ENCODE measurements at regions not wholly inside any gene's neighbourhood (a gene's known extent, or its start where the extent isn't known, plus 50 kb on each side); places are given as distances from the start of the nearest gene placed in this dataset.
"Not testable (repeated sequence)": the region's sequence is repeated elsewhere in the genome, so short reads cannot be mapped to it uniquely, and the experiment has no call there.

DNA sequence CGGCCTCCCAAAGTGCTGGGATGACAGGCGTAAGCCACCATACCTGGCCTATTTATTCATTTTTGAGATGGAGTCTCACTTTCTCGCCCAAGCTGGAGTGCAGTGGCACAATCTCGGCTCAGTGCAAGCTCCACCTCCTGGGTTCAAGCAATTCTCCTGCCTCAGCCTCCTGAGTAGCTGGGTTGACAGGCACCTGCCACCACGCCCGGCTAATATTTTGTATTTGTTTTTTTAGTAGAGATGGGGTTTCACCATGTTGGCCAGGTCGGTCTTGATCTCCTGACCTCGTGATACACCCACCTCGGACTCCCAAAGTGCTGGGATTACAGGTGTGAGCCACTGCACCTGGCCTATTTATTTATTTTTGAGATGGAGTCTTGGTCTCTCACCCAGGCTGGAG lies 141.6 kb upstream of the TPTE start:
- not testable (repeated sequence) for TF ChIP-seq HEY1 (CRISPR knock-in tag; IDR thresholded peaks at IDR 0.05; ENCODE audit: borderline replicate concordance); PRMT5 (CRISPR knock-in tag; IDR thresholded peaks at IDR 0.05); GTF2F1 (IDR thresholded peaks at IDR 0.05; ENCODE audit: low read depth, low read length)
